Endothelial cell of umbilical vein (primary cell): ENCODE measurements at regions not wholly inside any gene's neighbourhood (a gene's known extent, or its start where the extent isn't known, plus 50 kb on each side); places are given as distances from the start of the nearest gene placed in this dataset.

Experiments used
- BruUV-seq: library from RNA; stranded (reverse); fragments of 400-500 nt; replicated peaks from 2 replicates; lab custom pipeline; 2021; lab: Mats Ljungman, UMichigan
- CTCF ChIA-PET: fragments of 300-600, 350-600 bp; sonication (Branson Sonifier 250); formaldehyde crosslinking; loops from one replicate; lab custom pipeline; 2021; ENCODE audit warnings: antibody characterized with exemption, inconsistent platforms; lab: Charles Lee
- POLR2A ChIA-PET: fragments of 300-600, 350-600 bp; sonication (Branson Sonifier 250); formaldehyde crosslinking; loops from one replicate; lab custom pipeline; 2021; ENCODE audit warnings: antibody characterized with exemption, inconsistent platforms; lab: Charles Lee
- DNase-seq: peaks from one replicate; pipeline ENCODE4 v3.0.0-alpha.2; 2011; ENCODE audit warnings: low read depth, low spot score
- FAIRE-seq: peaks from 2 replicates; lab custom pipeline; 2011; peaks lifted over from hg19 to GRCh38; lab: Jason Lieb, UNC
- H2AFZ ChIP-seq: 2 replicates; pipeline ENCODE4 v1.6.0; 2012; ENCODE audit warnings: low read depth, low read length, control low read depth, inconsistent platforms
- H3K27ac ChIP-seq: 2 replicates; pipeline ENCODE4 v1.5.1; 2011; ENCODE audit warnings: low read depth, mild to moderate bottlenecking, control low read depth, low read length, moderate library complexity; ENCODE audit not compliant: insufficient read depth
- H3K27me3 ChIP-seq, 2 experiments: 2 replicates each; pipeline versions ENCODE4 v1.6.0 to v1.6.1; 2011; ENCODE audit warnings: low read length in 2 of 2, mixed read lengths in 1 of 2; ENCODE audit not compliant: control insufficient read depth in 2 of 2, insufficient read depth in 2 of 2
- H3K36me3 ChIP-seq, 2 experiments: 2 replicates in 1 of 2; 3 replicates in 1 of 2; pipeline ENCODE4 v1.5.1; 2011; ENCODE audit warnings: low read length in 2 of 2, mild to moderate bottlenecking in 1 of 2, moderate library complexity in 1 of 2; ENCODE audit not compliant: control insufficient read depth in 2 of 2, insufficient read depth in 2 of 2; ENCODE audit errors: extremely low read depth in 1 of 2
- H3K4me1 ChIP-seq: 3 replicates; pipeline ENCODE4 v1.5.1; 2011; ENCODE audit warnings: mild to moderate bottlenecking, low read length; ENCODE audit not compliant: control insufficient read depth, insufficient read depth; ENCODE audit errors: extremely low read depth
- H3K4me2 ChIP-seq: 2 replicates; pipeline ENCODE4 v1.6.1; 2011; ENCODE audit warnings: low read length, control low read depth, mixed read lengths; ENCODE audit not compliant: insufficient read depth
- H3K4me3 ChIP-seq, 3 experiments: fragments of 200-600 bp in 1 of 3; sonication (generic), shearing (Covaris generic) in 1 of 3; replicated peaks in 1 of 3; 2 replicates each; pipeline ENCODE4 v1.5.1; 2011 to 2016; ENCODE audit warnings: control low read depth in 3 of 3, low read length in 3 of 3, mild to moderate bottlenecking in 2 of 3, inconsistent platforms in 1 of 3, low read depth in 1 of 3, moderate library complexity in 1 of 3; ENCODE audit not compliant: insufficient read depth in 1 of 3
- H3K79me2 ChIP-seq: 2 replicates; pipeline ENCODE4 v1.6.0; 2012; ENCODE audit warnings: low read length, inconsistent platforms; ENCODE audit not compliant: control insufficient read depth, insufficient read depth
- H3K9ac ChIP-seq: replicated peaks from 2 replicates; pipeline ENCODE3; 2011; ENCODE audit warnings: low read length, control low read depth; ENCODE audit not compliant: insufficient read depth; ENCODE audit errors: extremely low read depth
- H3K9me1 ChIP-seq: replicated peaks from 3 replicates; pipeline ENCODE4 v1.6.0; 2011; ENCODE audit warnings: mild to moderate bottlenecking, low read length; ENCODE audit not compliant: control insufficient read depth, insufficient read depth; ENCODE audit errors: extremely low read depth
- H3K9me3 ChIP-seq: replicated peaks from 2 replicates; pipeline ENCODE4 v1.5.1; 2012; ENCODE audit warnings: low read length, inconsistent platforms; ENCODE audit not compliant: control insufficient read depth, insufficient read depth
- H4K20me1 ChIP-seq: replicated peaks from 2 replicates; pipeline ENCODE3; 2011; ENCODE audit warnings: mild to moderate bottlenecking, low read length; ENCODE audit not compliant: control insufficient read depth, insufficient read depth; ENCODE audit errors: extremely low read depth
- CTCF ChIP-seq, 2 donors: IDR thresholded peaks; 1 replicate in 1 of 2; 2 replicates in 1 of 2; pipeline ENCODE4 v1.5.1; 2011; ENCODE audit warnings: low read length in 2 of 2, mild to moderate bottlenecking in 2 of 2, moderate library complexity in 2 of 2, control low read depth in 1 of 2, inconsistent platforms in 1 of 2, low read depth in 1 of 2; ENCODE audit not compliant: insufficient read depth in 1 of 2; ENCODE audit errors: extremely low read depth in 1 of 2
- EZH2 ChIP-seq: IDR thresholded peaks from 2 replicates; pipeline ENCODE4 v1.6.1; 2012; ENCODE audit warnings: borderline replicate concordance, low read depth, mild to moderate bottlenecking, moderate library complexity, low read length, inconsistent platforms; ENCODE audit not compliant: severe bottlenecking
- FOS ChIP-seq: IDR thresholded peaks from 2 replicates; pipeline ENCODE4 v1.6.1; 2011; ENCODE audit warnings: mild to moderate bottlenecking, low read length, moderate library complexity, borderline replicate concordance; ENCODE audit not compliant: insufficient read depth
- GATA2 ChIP-seq: IDR thresholded peaks from 2 replicates; pipeline ENCODE4 v1.7.0; 2011; ENCODE audit warnings: low read depth, mild to moderate bottlenecking, moderate library complexity, mixed read lengths, low read length; ENCODE audit not compliant: insufficient read length, insufficient read depth
- JUN ChIP-seq: IDR thresholded peaks from 2 replicates; pipeline ENCODE4 v1.6.1; 2011; ENCODE audit warnings: borderline replicate concordance, low read depth; ENCODE audit not compliant: insufficient read length, insufficient read depth
- MYC ChIP-seq: IDR thresholded peaks from one replicate; pipeline ENCODE4 v1.6.1; 2011; ENCODE audit warnings: mild to moderate bottlenecking, low read depth, low read length
- POLR2A ChIP-seq: IDR thresholded peaks from 2 replicates; pipeline ENCODE4 v1.6.1; 2012; ENCODE audit warnings: low read depth, mild to moderate bottlenecking, control low read depth, low read length
- POLR2AphosphoS5 ChIP-seq: IDR thresholded peaks from 2 replicates; pipeline ENCODE4 v1.6.1; 2012; ENCODE audit warnings: low read depth, mild to moderate bottlenecking, control low read depth, low read length, moderate library complexity; ENCODE audit not compliant: insufficient read depth
- dilution Hi-C: fragments of 300-500 bp; cut with MboI; formaldehyde crosslinking; loops from one replicate; pipeline ENCODE4 v1.15.0; 2019; ENCODE audit warnings: low sequenced_read_pairs; ENCODE audit not compliant: extremely low pct_ligation_motif_present
- intact Hi-C: fragments of 100-400 bp; cut with micrococcal nuclease; formaldehyde crosslinking; loops from one replicate; pipeline ENCODE4 v1.10.0; 2022
- TF ChIP-seq, protein P1 (sequence below): IDR thresholded peaks from 2 replicates; pipeline ENCODE4 v1.6.1; 2011; ENCODE audit not compliant: insufficient read depth, insufficient read length

GRCh38 chr1:239958063-239958462 lies 133.6 kb upstream of the FMN2 start:
- DNase-seq: no peak
- intact Hi-C loops: no loop called here
- CTCF ChIA-PET: no interaction called here

GRCh38 chr1:239960366-239960765 lies 131.3 kb upstream of the FMN2 start:
- no peaks in the 10 kb centered on the region for H3K79me2 ChIP-seq
- DNase-seq (no peak), FAIRE-seq (no peak)
- no peak overlapping the region for H2AFZ ChIP-seq
- no peaks in the 10 kb centered on the region for H4K20me1 ChIP-seq
- no peaks in the 10 kb centered on the region for H3K36me3 ChIP-seq
- no peaks in the 10 kb centered on the region for H3K27me3 ChIP-seq
- no peak overlapping the region for H3K27ac ChIP-seq
- H3K4me3 ChIP-seq: no peak overlapping the region
- H3K9me1 ChIP-seq: no peaks in the 10 kb centered on the region
- no peaks in the 10 kb centered on the region for H3K9me3 ChIP-seq
- BruUV-seq: no TSS peak
- intact Hi-C loops (no loop called here), dilution Hi-C loops (no loop called here)
- no peak for TF ChIP-seq EZH2
- TF ChIP-seq FOS: no peak
- TF ChIP-seq CTCF (IDR thresholded peaks at IDR 0.05; ENCODE audit: extremely low read depth in 1 of 2, insufficient read depth in 1 of 2, low read depth in 1 of 2, low read length in 2 of 2): no peak
- TF ChIP-seq GATA2: no peak
- no peak for TF ChIP-seq POLR2A
- TF ChIP-seq POLR2AphosphoS5: no peak
- TF ChIP-seq JUN: no peak
- TF ChIP-seq MYC: no peak
- TF ChIP-seq, protein P1, sequence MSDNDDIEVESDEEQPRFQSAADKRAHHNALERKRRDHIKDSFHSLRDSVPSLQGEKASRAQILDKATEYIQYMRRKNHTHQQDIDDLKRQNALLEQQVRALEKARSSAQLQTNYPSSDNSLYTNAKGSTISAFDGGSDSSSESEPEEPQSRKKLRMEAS: no peak
- POLR2A ChIA-PET: no interaction called here
- H3K4me2 ChIP-seq: no peak overlapping the region
- no peaks in the 10 kb centered on the region for H3K4me1 ChIP-seq
- CTCF ChIA-PET: no interaction called here
- H3K9ac ChIP-seq: no peak overlapping the region

More at GRCh38 chr1:239958063-239958462, 133.6 kb upstream of the FMN2 start:
- Histone ChIP-seq H2AFZ (no peak overlapping the region), H3K4me3 (no peak overlapping the region), H3K27ac (no peak overlapping the region), H3K4me1 (no peaks in the 10 kb centered on the region), H3K36me3 (no peaks in the 10 kb centered on the region), H3K27me3 (no peaks in the 10 kb centered on the region), H3K79me2 (no peaks in the 10 kb centered on the region), H3K4me2 (no peak overlapping the region), H3K9ac (no peak overlapping the region), H3K9me3 (no peaks in the 10 kb centered on the region), H4K20me1 (no peaks in the 10 kb centered on the region), H3K9me1 (no peaks in the 10 kb centered on the region)
- dilution Hi-C loops: no loop called here
- TF ChIP-seq MYC (no peak), EZH2 (no peak), GATA2 (no peak), FOS (no peak), JUN (no peak), POLR2AphosphoS5 (no peak), POLR2A (no peak)
- POLR2A ChIA-PET: no interaction called here
- FAIRE-seq: no peak
- no TSS peak for BruUV-seq
